ENCODE measurements at regions not wholly inside any gene's neighbourhood (a gene's known extent, or its start where the extent isn't known, plus 50 kb on each side); places are given as distances from the start of the nearest gene placed in this dataset.

GRCh38 chr5:15995341-15996052 is 184.1 kb downstream of the MARCHF11 start:
- TF ChIP-seq YY1 (IDR thresholded peaks at IDR 0.05; ENCODE audit: insufficient read depth, insufficient read length) (no peak), SUZ12 (IDR thresholded peaks at IDR 0.05; ENCODE audit: extremely low read depth, insufficient read depth, insufficient read length) (no peak), ZNF274 (IDR thresholded peaks at IDR 0.05; ENCODE audit: low read depth, low read length) (no peak)
